Type B pancreatic cell (in vitro differentiated cells): ENCODE measurements at regions not wholly inside any gene's neighbourhood (a gene's known extent, or its start where the extent isn't known, plus 50 kb on each side); places are given as distances from the start of the nearest gene placed in this dataset.
"Not testable (repeated sequence)": the region's sequence is repeated elsewhere in the genome, so short reads cannot be mapped to it uniquely, and the experiment has no call there.

ENCODE experiments used
- DNase-seq: peaks from one replicate; pipeline ENCODE4 v3.0.0; 2021; ENCODE audit warnings: mixed read lengths; ENCODE audit not compliant: unreplicated experiment; ENCODE audit errors: extremely low spot score
- H3K27ac Mint-ChIP-seq: 2 replicates; pipeline ENCODE4 v1.8.0; 2021; ENCODE audit warnings: mild to moderate bottlenecking, mixed read lengths
- H3K27me3 Mint-ChIP-seq: 2 replicates; pipeline ENCODE4 v1.8.0; 2021; ENCODE audit warnings: mixed read lengths
- H3K36me3 Mint-ChIP-seq: 2 replicates; pipeline ENCODE4 v1.8.0; 2021; ENCODE audit warnings: mixed read lengths
- H3K4me1 Mint-ChIP-seq: one replicate; pipeline ENCODE4 v1.8.0; 2021; ENCODE audit warnings: mixed read lengths; ENCODE audit not compliant: unreplicated experiment
- H3K4me3 Mint-ChIP-seq: 2 replicates; pipeline ENCODE4 v1.8.0; 2021; ENCODE audit warnings: mild to moderate bottlenecking, mixed read lengths
- H3K9me3 Mint-ChIP-seq: 2 replicates; pipeline ENCODE4 v1.8.0; 2021; ENCODE audit warnings: mixed read lengths
- CTCF ChIP-seq: fragments of 200-600 bp; sonication (generic); conservative IDR thresholded peaks from 2 replicates; pipeline ENCODE4 v1.5.0; 2021; ENCODE audit warnings: antibody characterized with exemption, mild to moderate bottlenecking

GRCh38 chr6:10174761-10175160 is 240.1 kb downstream of the TFAP2A start:
- Mint-ChIP-seq H3K4me3 (no peak overlapping the region), H3K27ac (no peak overlapping the region), H3K9me3 (peaks cover 5% of the 10 kb centered on the region), H3K4me1 (no peaks in the 10 kb centered on the region), H3K36me3 (no peaks in the 10 kb centered on the region), H3K27me3 (no peaks in the 10 kb centered on the region)
- TF ChIP-seq CTCF, result no peak
- DNase-seq, result no peak

- Mint-ChIP-seq H3K27me3 (no peaks in the 10 kb centered on the region), H3K4me1 (no peaks in the 10 kb centered on the region), H3K4me3 (no peak overlapping the region), H3K9me3 (peaks cover 5% of the 10 kb centered on the region), H3K27ac (no peak overlapping the region), H3K36me3 (no peaks in the 10 kb centered on the region)
- TF ChIP-seq CTCF, result no peak
- DNase-seq, result no peak
These were observed 240.8 kb downstream of the TFAP2A start for GRCh38 chr6:10174056-10174455.

- not testable (repeated sequence) for H3K36me3 Mint-ChIP-seq, H3K27me3 Mint-ChIP-seq, H3K27ac Mint-ChIP-seq, H3K4me3 Mint-ChIP-seq, H3K4me1 Mint-ChIP-seq, DNase-seq, H3K9me3 Mint-ChIP-seq
These were observed 243.2 kb downstream of the TFAP2A start for GRCh38 chr6:10171706-10172105.

- peaks cover 5% of the 10 kb centered on the region for H3K9me3 Mint-ChIP-seq
- no peak for TF ChIP-seq CTCF
- no peaks in the 10 kb centered on the region for H3K27me3 Mint-ChIP-seq
- H3K4me3 Mint-ChIP-seq, result no peak overlapping the region
- DNase-seq, result no peak
- no peaks in the 10 kb centered on the region for H3K36me3 Mint-ChIP-seq
- H3K4me1 Mint-ChIP-seq, result no peaks in the 10 kb centered on the region
- no peak overlapping the region for H3K27ac Mint-ChIP-seq
These were observed 244.1 kb downstream of the TFAP2A start for GRCh38 chr6:10170816-10171215.

- Mint-ChIP-seq H3K27me3 (no peaks in the 10 kb centered on the region), H3K4me1 (no peaks in the 10 kb centered on the region), H3K36me3 (no peaks in the 10 kb centered on the region), H3K4me3 (no peak overlapping the region), H3K9me3 (peaks cover 1% of the 10 kb centered on the region), H3K27ac (peak overlapping the region; percentile 23)
- DNase-seq, result no peak
- TF ChIP-seq CTCF, result no peak
These were observed 248.8 kb downstream of the TFAP2A start for GRCh38 chr6:10166031-10166430.

- Mint-ChIP-seq H3K4me3 (peak overlapping the region; percentile 76), H3K27me3 (no peaks in the 10 kb centered on the region), H3K4me1 (no peaks in the 10 kb centered on the region), H3K36me3 (no peaks in the 10 kb centered on the region), H3K9me3 (no peaks in the 10 kb centered on the region), H3K27ac (peak overlapping the region; percentile 92)
- TF ChIP-seq CTCF, result no peak
- DNase-seq, result peak; percentile 72
These were observed 251.5 kb downstream of the TFAP2A start for GRCh38 chr6:10163203-10163962.
